Gastrocnemius medialis (tissue), 4 donors: ENCODE measurements at regions not wholly inside any gene's neighbourhood (a gene's known extent, or its start where the extent isn't known, plus 50 kb on each side); places are given as distances from the start of the nearest gene placed in this dataset.

ENCODE experiments used
- ATAC-seq, 2 donors: fragments of 150-250 bp; one replicate each; pipeline ENCODE4 v1.9.1; 2016
- DNase-seq, 2 donors: peaks; one replicate each; pipeline ENCODE4 v3.0.0-alpha.2; 2019
- H3K27ac ChIP-seq, 4 donors: fragments of 200-600 bp; sonication (generic); 1 replicate in 1 of 4; 2 replicates in 3 of 4; pipeline ENCODE4 v1.5.1; 2016 to 2018; ENCODE audit warnings: mild to moderate bottlenecking in 2 of 4, moderate library complexity in 1 of 4
- H3K27me3 ChIP-seq, 3 donors: fragments of 200-600 bp; sonication (generic) in 2 of 3; 1 replicate in 1 of 3; 2 replicates in 2 of 3; pipeline versions ENCODE4 v1.5.1 to v1.6.0; 2016 to 2019; ENCODE audit warnings: mild to moderate bottlenecking in 1 of 3, moderate library complexity in 1 of 3
- H3K36me3 ChIP-seq, 2 donors: fragments of 200-600 bp; sonication (generic) in 1 of 2; one replicate each; pipeline ENCODE4 v1.5.1; 2017 to 2018
- H3K4me1 ChIP-seq, 2 donors: fragments of 200-600 bp; sonication (generic) in 1 of 2; one replicate each; pipeline ENCODE4 v1.5.1; 2016 to 2017; ENCODE audit warnings: mild to moderate bottlenecking in 2 of 2
- H3K4me3 ChIP-seq, 4 donors: fragments of 200-600 bp; sonication (generic) in 3 of 4; 1 replicate in 1 of 4; 2 replicates in 3 of 4; pipeline ENCODE4 v1.5.1; 2016 to 2019; ENCODE audit warnings: mild to moderate bottlenecking in 2 of 4
- H3K9me3 ChIP-seq, 3 donors: fragments of 200-600 bp; sonication (generic) in 2 of 3; 1 replicate in 1 of 3; 2 replicates in 2 of 3; pipeline ENCODE4 v1.5.1; 2016 to 2019
- POLR2A ChIP-seq, 2 donors: fragments of 450-650 bp; IDR thresholded peaks; one replicate each; pipeline ENCODE4 v1.6.1; 2017; ENCODE audit warnings: antibody characterized with exemption in 2 of 2, mild to moderate bottlenecking in 2 of 2, moderate library complexity in 2 of 2
- in situ Hi-C, 4 donors: fragments of 200-750 bp; cut with MboI; loops; one replicate each; pipeline versions ENCODE4 v1.15.0 to v1.8.0; 2017; ENCODE audit warnings: low sequenced_read_pairs in 4 of 4
- intact Hi-C: fragments of 100-400 bp; cut with DNase I; formaldehyde crosslinking; loops from one replicate; pipeline ENCODE4 v1.15.1; 2023; ENCODE audit warnings: low total_unique reads
- TF ChIP-seq, protein P1 (sequence below), 5 experiments: fragments of 450-650 bp in 3 of 5; fragments of 200-600 bp in 2 of 5; sonication (generic) in 2 of 5; IDR thresholded peaks in 4 of 5; conservative IDR thresholded peaks in 1 of 5; 1 replicate in 4 of 5; 2 replicates in 1 of 5; pipeline ENCODE4 v1.5.1; 2016 to 2019; ENCODE audit warnings: antibody characterized with exemption in 5 of 5, mild to moderate bottlenecking in 3 of 5, moderate library complexity in 3 of 5

DNA sequence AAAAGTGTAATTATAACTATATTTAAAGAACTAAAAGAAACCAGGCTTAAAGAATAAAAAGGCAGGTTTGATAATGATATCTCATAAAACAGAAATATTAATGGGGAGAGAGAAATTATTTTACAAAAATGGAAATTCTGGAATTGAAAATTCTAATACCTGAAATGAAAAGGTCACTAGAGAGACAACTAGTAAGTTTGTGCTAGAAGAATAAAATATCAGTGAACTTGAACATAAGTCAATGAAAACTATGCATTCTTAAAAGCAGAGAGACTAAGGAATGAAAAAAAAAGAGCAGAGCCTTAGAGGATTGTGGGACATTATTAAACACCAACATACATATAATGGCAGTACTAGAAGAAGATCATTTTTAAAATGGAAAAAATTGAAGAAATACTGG, 1475.0 kb upstream of the ZEB2 start:
- ATAC-seq (no peak), DNase-seq (no peak)
- no peaks in the 10 kb centered on the region for H3K9me3 ChIP-seq
- no peak overlapping the region for H3K27ac ChIP-seq
- H3K36me3 ChIP-seq, result no peaks in the 10 kb centered on the region
- intact Hi-C loops, result no loop called here
- H3K4me3 ChIP-seq, result no peak overlapping the region
- in situ Hi-C loops, result no loop called here
- no peaks in the 10 kb centered on the region for H3K4me1 ChIP-seq
- no peaks in the 10 kb centered on the region for H3K27me3 ChIP-seq
- TF ChIP-seq POLR2A (IDR thresholded peaks at IDR 0.05), result no peak
- TF ChIP-seq, protein P1, sequence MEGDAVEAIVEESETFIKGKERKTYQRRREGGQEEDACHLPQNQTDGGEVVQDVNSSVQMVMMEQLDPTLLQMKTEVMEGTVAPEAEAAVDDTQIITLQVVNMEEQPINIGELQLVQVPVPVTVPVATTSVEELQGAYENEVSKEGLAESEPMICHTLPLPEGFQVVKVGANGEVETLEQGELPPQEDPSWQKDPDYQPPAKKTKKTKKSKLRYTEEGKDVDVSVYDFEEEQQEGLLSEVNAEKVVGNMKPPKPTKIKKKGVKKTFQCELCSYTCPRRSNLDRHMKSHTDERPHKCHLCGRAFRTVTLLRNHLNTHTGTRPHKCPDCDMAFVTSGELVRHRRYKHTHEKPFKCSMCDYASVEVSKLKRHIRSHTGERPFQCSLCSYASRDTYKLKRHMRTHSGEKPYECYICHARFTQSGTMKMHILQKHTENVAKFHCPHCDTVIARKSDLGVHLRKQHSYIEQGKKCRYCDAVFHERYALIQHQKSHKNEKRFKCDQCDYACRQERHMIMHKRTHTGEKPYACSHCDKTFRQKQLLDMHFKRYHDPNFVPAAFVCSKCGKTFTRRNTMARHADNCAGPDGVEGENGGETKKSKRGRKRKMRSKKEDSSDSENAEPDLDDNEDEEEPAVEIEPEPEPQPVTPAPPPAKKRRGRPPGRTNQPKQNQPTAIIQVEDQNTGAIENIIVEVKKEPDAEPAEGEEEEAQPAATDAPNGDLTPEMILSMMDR (IDR thresholded peaks at IDR 0.05 in 4 of 5, conservative IDR thresholded peaks at IDR 0.05 in 1 of 5), result no peak

DNA sequence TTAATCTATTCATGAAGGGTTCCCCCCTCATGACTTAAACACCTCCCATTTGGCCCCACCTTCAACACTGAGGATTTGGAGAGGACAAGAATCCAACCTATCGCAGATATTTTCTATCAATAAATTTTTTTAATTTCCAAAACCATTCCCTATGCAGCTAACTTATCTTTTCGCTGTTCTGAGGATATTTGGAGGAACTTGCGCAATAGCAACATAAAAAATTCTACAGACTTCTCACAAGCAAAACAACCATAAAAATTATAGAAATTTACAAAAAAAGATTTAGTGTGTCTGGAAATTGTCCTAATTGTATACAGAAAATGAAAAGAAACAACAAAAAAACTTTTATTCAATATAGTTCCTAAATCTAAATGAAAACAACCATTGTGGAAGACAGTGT, 1472.7 kb upstream of the ZEB2 start:
- intact Hi-C loops, result no loop called here
- TF ChIP-seq POLR2A (IDR thresholded peaks at IDR 0.05), result no peak
- TF ChIP-seq, protein P1 (IDR thresholded peaks at IDR 0.05 in 4 of 5, conservative IDR thresholded peaks at IDR 0.05 in 1 of 5), result no peak
- Histone ChIP-seq H3K27me3 (no peaks in the 10 kb centered on the region), H3K9me3 (no peaks in the 10 kb centered on the region), H3K36me3 (no peaks in the 10 kb centered on the region), H3K27ac (no peak overlapping the region), H3K4me3 (no peak overlapping the region), H3K4me1 (no peaks in the 10 kb centered on the region)
- in situ Hi-C loops, result no loop called here
- ATAC-seq, result no peak
- no peak for DNase-seq

DNA sequence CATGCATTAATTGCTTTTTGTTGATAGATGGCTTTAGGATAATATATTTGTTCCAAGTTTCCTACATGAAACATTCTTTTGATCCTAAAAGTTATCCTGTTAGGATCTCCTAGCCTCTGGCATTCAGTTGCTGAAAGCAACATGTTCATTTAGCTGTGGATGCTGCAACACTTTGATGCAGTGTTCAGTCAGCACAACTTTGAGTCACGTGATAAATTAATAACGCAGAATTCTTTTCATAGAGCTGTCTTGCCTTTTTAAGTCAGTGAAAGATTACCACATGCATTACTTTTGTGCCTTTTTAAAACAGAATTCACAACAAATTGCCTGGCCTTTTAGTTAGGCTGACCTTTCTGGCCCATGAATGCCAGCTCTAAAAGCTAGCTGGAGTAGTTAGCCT, 1467.9 kb upstream of the ZEB2 start:
- Histone ChIP-seq H3K36me3 (no peaks in the 10 kb centered on the region), H3K4me3 (no peak overlapping the region), H3K4me1 (no peaks in the 10 kb centered on the region), H3K27me3 (no peaks in the 10 kb centered on the region), H3K27ac (no peak overlapping the region), H3K9me3 (no peaks in the 10 kb centered on the region)
- ATAC-seq (no peak), DNase-seq (no peak)
- no peak for TF ChIP-seq POLR2A (IDR thresholded peaks at IDR 0.05)
- TF ChIP-seq, protein P1 (IDR thresholded peaks at IDR 0.05 in 4 of 5, conservative IDR thresholded peaks at IDR 0.05 in 1 of 5), result no peak
- in situ Hi-C loops, result no loop called here
- intact Hi-C loops, result no loop called here

DNA sequence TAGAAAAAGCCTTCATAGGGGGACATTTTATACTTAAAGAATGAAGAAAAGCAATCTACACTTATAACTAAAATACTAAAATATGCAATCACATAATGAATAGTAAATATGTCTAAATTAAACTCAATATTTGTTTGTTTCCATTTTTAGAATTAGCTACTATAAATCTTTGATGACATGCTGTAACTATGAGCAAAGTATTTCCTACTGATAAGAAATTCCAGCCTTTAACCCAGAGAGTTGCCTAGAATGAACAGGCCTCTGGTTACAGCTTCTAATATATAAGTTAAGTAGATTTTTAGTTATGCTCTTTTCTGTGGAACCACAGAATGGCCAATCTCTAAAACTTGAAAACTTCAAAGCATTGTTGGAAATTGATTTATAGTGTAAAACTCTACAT, 1465.6 kb upstream of the ZEB2 start:
- Histone ChIP-seq H3K27me3 (no peaks in the 10 kb centered on the region), H3K4me1 (no peaks in the 10 kb centered on the region), H3K36me3 (no peaks in the 10 kb centered on the region), H3K4me3 (no peak overlapping the region), H3K27ac (no peak overlapping the region), H3K9me3 (no peaks in the 10 kb centered on the region)
- intact Hi-C loops (no loop called here), in situ Hi-C loops (no loop called here)
- ATAC-seq (no peak), DNase-seq (no peak)
- TF ChIP-seq POLR2A (IDR thresholded peaks at IDR 0.05), result no peak
- TF ChIP-seq, protein P1 (IDR thresholded peaks at IDR 0.05 in 4 of 5, conservative IDR thresholded peaks at IDR 0.05 in 1 of 5), result no peak

DNA sequence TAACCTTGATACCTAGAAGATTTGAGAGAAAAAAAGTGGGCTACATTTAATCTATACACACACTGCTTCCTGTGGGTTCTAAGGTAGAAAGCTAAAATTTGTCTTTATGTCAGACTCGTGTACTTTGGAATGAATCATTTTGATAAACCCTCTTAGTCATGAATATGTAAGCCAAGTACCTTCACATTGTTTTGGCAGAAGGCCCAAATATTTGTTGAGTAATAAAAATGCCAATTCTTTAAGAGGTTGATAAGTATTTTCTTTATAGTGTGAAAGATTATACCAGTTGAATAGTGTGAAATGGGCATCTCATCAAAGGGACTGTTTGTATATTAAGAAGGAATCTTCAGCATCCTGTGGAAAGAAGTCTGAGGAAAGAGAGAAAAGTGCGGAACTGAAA, 1464.7 kb upstream of the ZEB2 start:
- ATAC-seq (no peak), DNase-seq (no peak)
- no peaks in the 10 kb centered on the region for H3K9me3 ChIP-seq
- no peaks in the 10 kb centered on the region for H3K36me3 ChIP-seq
- in situ Hi-C loops, result no loop called here
- no peak overlapping the region for H3K27ac ChIP-seq
- intact Hi-C loops, result no loop called here
- no peaks in the 10 kb centered on the region for H3K27me3 ChIP-seq
- TF ChIP-seq, protein P1 (IDR thresholded peaks at IDR 0.05 in 4 of 5, conservative IDR thresholded peaks at IDR 0.05 in 1 of 5), result no peak
- no peak for TF ChIP-seq POLR2A (IDR thresholded peaks at IDR 0.05)
- H3K4me3 ChIP-seq, result no peak overlapping the region
- no peaks in the 10 kb centered on the region for H3K4me1 ChIP-seq
